Vagina (tissue), 2 donors: ENCODE measurements at regions not wholly inside any gene's neighbourhood (a gene's known extent, or its start where the extent isn't known, plus 50 kb on each side); places are given as distances from the start of the nearest gene placed in this dataset.

Source experiments
- POLR2A ChIP-seq, 2 donors: fragments of 450-650 bp; IDR thresholded peaks; one replicate each; pipeline ENCODE4 v1.6.1; 2017; ENCODE audit warnings: antibody characterized with exemption in 2 of 2, mild to moderate bottlenecking in 2 of 2, moderate library complexity in 2 of 2
- POLR2AphosphoS5 ChIP-seq, 2 donors: sonication (generic); formaldehyde crosslinking; IDR thresholded peaks; one replicate each; pipeline ENCODE4 v1.9.0; 2017; ENCODE audit warnings: antibody characterized with exemption in 2 of 2, mild to moderate bottlenecking in 2 of 2, low read depth in 1 of 2; ENCODE audit not compliant: insufficient read depth in 1 of 2
- TF ChIP-seq, protein P1 (sequence below), 3 experiments: fragments of 450-650 bp in 2 of 3; fragments of 200-600 bp in 1 of 3; sonication (generic) in 1 of 3; IDR thresholded peaks; one replicate each; pipeline ENCODE4 v1.5.1; 2017 to 2019; ENCODE audit warnings: antibody characterized with exemption in 3 of 3, mild to moderate bottlenecking in 2 of 3, moderate library complexity in 2 of 3

DNA sequence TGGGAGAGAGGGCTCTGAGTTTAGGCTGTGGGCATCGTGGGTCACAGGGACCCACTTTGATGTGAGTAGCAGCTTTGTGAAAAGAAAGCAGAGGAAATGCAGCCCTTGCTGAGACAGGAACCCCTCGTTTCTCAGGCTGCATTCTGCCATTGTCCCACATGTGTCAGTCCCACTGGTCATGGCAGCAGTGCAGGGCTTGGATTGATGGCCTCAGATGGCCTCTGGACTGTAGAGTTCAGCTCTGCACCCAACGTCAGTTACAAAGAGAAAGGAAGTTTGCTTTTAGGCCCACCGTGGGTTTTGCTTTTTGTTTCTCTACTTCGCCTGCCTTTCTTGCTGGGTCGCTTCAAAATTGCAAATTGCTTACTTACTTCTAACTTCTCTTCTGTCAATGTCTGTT is 248.3 kb upstream of the KLF3 start:
- TF ChIP-seq POLR2A (IDR thresholded peaks at IDR 0.05) (no peak), POLR2AphosphoS5 (IDR thresholded peaks at IDR 0.05; ENCODE audit: insufficient read depth in 1 of 2, low read depth in 1 of 2) (no peak)
- TF ChIP-seq, protein P1, sequence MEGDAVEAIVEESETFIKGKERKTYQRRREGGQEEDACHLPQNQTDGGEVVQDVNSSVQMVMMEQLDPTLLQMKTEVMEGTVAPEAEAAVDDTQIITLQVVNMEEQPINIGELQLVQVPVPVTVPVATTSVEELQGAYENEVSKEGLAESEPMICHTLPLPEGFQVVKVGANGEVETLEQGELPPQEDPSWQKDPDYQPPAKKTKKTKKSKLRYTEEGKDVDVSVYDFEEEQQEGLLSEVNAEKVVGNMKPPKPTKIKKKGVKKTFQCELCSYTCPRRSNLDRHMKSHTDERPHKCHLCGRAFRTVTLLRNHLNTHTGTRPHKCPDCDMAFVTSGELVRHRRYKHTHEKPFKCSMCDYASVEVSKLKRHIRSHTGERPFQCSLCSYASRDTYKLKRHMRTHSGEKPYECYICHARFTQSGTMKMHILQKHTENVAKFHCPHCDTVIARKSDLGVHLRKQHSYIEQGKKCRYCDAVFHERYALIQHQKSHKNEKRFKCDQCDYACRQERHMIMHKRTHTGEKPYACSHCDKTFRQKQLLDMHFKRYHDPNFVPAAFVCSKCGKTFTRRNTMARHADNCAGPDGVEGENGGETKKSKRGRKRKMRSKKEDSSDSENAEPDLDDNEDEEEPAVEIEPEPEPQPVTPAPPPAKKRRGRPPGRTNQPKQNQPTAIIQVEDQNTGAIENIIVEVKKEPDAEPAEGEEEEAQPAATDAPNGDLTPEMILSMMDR (IDR thresholded peaks at IDR 0.05): no peak
